ENCODE measurements at regions not wholly inside any gene's neighbourhood (a gene's known extent, or its start where the extent isn't known, plus 50 kb on each side); places are given as distances from the start of the nearest gene placed in this dataset.

GRCh38 chr14:104314251-104314941 lies 176.0 kb downstream of the KIF26A start:
- H3K27me3 ChIP-seq (replicated peaks; ENCODE audit: insufficient read depth, low read depth, low read length, poor library complexity): no peaks in the 10 kb centered on the region
- ChIA-PET CTCF (no interaction called here), POLR2A (ENCODE audit: low non-redundant PET) (no interaction called here)
- DNase-seq (ENCODE audit: low spot score): no peak
- no peaks in the 10 kb centered on the region for H3K9me3 ChIP-seq (ENCODE audit: low read depth, low read length, poor library complexity, severe bottlenecking)
- no TSS peak for BruUV-seq (replicated peaks)
- H3K36me3 ChIP-seq (ENCODE audit: insufficient read depth, low read length, poor library complexity, severe bottlenecking): no peaks in the 10 kb centered on the region
- H3K4me1 ChIP-seq (ENCODE audit: insufficient read depth, low read length, poor library complexity, severe bottlenecking): no peaks in the 10 kb centered on the region
- intact Hi-C loops (cut with micrococcal nuclease; ENCODE audit: unreplicated experiment): loop anchor here (10.0 kb wide), 1 partner anchor 840 kb away; no protein-coding TSS in a partner anchor
- no peak overlapping the region for H3K27ac ChIP-seq (ENCODE audit: low read depth, low read length, poor library complexity, severe bottlenecking)
- TF ChIP-seq CTCF (conservative IDR thresholded peaks at IDR 0.05; ENCODE audit: low read depth, low read length): no peak
- no peak for TF ChIP-seq EZH2 (IDR thresholded peaks at IDR 0.05; ENCODE audit: borderline replicate concordance, low read depth, low read length, poor library complexity, severe bottlenecking)
- H3K4me3 ChIP-seq (ENCODE audit: low read depth, low read length, poor library complexity, severe bottlenecking): no peak overlapping the region

GRCh38 chr14:104315169-104315568 lies 176.8 kb downstream of the KIF26A start:
- H3K27me3 ChIP-seq (replicated peaks; ENCODE audit: insufficient read depth, low read depth, low read length, poor library complexity): no peaks in the 10 kb centered on the region
- TF ChIP-seq CTCF (conservative IDR thresholded peaks at IDR 0.05; ENCODE audit: low read depth, low read length) (no peak), EZH2 (IDR thresholded peaks at IDR 0.05; ENCODE audit: borderline replicate concordance, low read depth, low read length, poor library complexity, severe bottlenecking) (no peak)
- no TSS peak for BruUV-seq (replicated peaks)
- ChIA-PET CTCF (interaction anchor here (0.6 to 1.1 kb wide), 2 partner anchors 27 to 249 kb away, joined by 3 read pairs; no protein-coding TSS in a partner anchor), POLR2A (ENCODE audit: low non-redundant PET) (no interaction called here)
- H3K9me3 ChIP-seq (ENCODE audit: low read depth, low read length, poor library complexity, severe bottlenecking): no peaks in the 10 kb centered on the region
- no peaks in the 10 kb centered on the region for H3K4me1 ChIP-seq (ENCODE audit: insufficient read depth, low read length, poor library complexity, severe bottlenecking)
- H3K4me3 ChIP-seq (ENCODE audit: low read depth, low read length, poor library complexity, severe bottlenecking): no peak overlapping the region
- H3K36me3 ChIP-seq (ENCODE audit: insufficient read depth, low read length, poor library complexity, severe bottlenecking): no peaks in the 10 kb centered on the region
- H3K27ac ChIP-seq (ENCODE audit: low read depth, low read length, poor library complexity, severe bottlenecking): no peak overlapping the region
- intact Hi-C loops (cut with micrococcal nuclease; ENCODE audit: unreplicated experiment): loop anchor here (10.0 kb wide), 1 partner anchor 840 kb away; no protein-coding TSS in a partner anchor
- DNase-seq (ENCODE audit: low spot score): no peak

GRCh38 chr14:104315625-104316024 lies 177.2 kb downstream of the KIF26A start:
- no peak overlapping the region for H3K4me3 ChIP-seq (ENCODE audit: low read depth, low read length, poor library complexity, severe bottlenecking)
- no peak overlapping the region for H3K27ac ChIP-seq (ENCODE audit: low read depth, low read length, poor library complexity, severe bottlenecking)
- CTCF ChIA-PET: interaction anchor here (0.6 to 1.1 kb wide), 2 partner anchors 27 to 248 kb away, joined by 3 read pairs; no protein-coding TSS in a partner anchor
- no peaks in the 10 kb centered on the region for H3K27me3 ChIP-seq (replicated peaks; ENCODE audit: insufficient read depth, low read depth, low read length, poor library complexity)
- BruUV-seq (replicated peaks): no TSS peak
- TF ChIP-seq EZH2 (IDR thresholded peaks at IDR 0.05; ENCODE audit: borderline replicate concordance, low read depth, low read length, poor library complexity, severe bottlenecking) (no peak), CTCF (conservative IDR thresholded peaks at IDR 0.05; ENCODE audit: low read depth, low read length) (no peak)
- no peaks in the 10 kb centered on the region for H3K9me3 ChIP-seq (ENCODE audit: low read depth, low read length, poor library complexity, severe bottlenecking)
- DNase-seq (ENCODE audit: low spot score): no peak
- H3K36me3 ChIP-seq (ENCODE audit: insufficient read depth, low read length, poor library complexity, severe bottlenecking): no peaks in the 10 kb centered on the region
- no peaks in the 10 kb centered on the region for H3K4me1 ChIP-seq (ENCODE audit: insufficient read depth, low read length, poor library complexity, severe bottlenecking)
- intact Hi-C loops (cut with micrococcal nuclease; ENCODE audit: unreplicated experiment): loop anchor here (10.0 kb wide), 1 partner anchor 841 kb away; no protein-coding TSS in a partner anchor
- POLR2A ChIA-PET (ENCODE audit: low non-redundant PET): no interaction called here
